Stimulated activated CD4-positive, alpha-beta T cell treated with anti-CD3 and anti-CD28 coated beads, Interleukin-1b, Interleukin-23, amount 100 ng/mL, for 48 hours (primary cell): ENCODE measurements at regions not wholly inside any gene's neighbourhood (a gene's known extent, or its start where the extent isn't known, plus 50 kb on each side); places are given as distances from the start of the nearest gene placed in this dataset.
"Not testable (repeated sequence)": the region's sequence is repeated elsewhere in the genome, so short reads cannot be mapped to it uniquely, and the experiment has no call there.

Source experiments
- DNase-seq: peaks from one replicate; pipeline ENCODE4 v3.0.0-alpha.2; 2020

DNA sequence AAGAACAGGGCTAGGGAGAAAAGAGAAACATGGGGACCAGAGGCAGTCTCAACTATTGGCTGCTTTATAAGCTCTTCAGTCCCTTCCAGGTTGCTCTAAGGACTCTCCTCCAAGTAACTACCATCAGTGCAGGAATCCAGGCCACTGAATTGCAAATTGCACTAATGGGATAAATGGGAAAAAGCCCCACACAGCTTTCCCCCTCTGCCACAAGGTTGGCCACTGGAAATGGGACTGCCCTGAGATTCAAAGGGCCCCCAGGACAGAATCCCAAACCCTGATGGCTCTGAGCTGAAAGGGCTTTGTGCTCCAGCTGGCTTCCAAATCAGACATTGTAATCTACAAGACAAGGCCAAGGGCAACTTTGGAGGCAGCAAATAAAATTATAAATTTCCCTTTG lies 633.2 kb downstream of the ACTR3B start:
- DNase-seq: no peak

GRCh38 chr7:153393666-153394065 lies 634.1 kb downstream of the ACTR3B start:
- DNase-seq: no peak

DNA sequence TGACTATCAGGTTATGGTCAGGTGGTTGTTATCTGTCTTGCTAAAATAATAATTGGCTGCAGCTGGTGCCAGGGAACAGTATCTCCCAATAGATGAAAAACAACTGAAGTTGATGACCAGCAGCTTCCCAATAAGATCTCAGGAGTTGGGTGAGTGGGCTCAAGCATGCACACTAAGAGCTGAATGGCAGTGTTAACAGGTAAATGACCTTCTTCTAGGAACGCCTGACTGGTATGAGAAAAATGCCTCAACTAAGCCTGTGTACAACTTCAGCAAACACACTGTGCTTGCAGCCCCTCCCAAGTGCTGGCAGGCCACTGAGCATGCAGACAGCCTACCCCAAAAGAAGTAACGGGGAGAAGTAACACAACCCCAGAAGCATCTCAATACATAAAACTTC lies 636.9 kb downstream of the ACTR3B start:
- DNase-seq: no peak

DNA sequence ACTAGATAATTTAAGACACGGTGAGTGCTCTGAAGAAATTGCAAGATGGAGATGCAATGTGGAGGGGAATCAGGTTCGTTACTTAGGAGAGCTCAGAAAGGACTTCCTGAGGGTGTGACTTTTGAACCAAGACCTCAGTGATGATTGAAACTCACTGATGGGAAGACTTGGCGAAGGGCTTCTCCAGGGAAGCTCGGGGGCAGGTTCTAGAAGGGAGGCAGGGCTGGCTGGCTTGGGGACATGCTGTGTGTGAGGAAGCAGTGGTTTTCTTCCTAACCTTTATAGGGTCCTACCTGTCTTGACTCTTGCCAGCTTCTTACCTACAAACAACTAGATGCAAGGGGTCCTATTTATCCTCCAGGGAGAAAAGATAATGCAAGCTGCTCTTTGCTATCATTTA lies 637.9 kb downstream of the ACTR3B start:
- no peak for DNase-seq

- no peak for DNase-seq
These were observed 638.4 kb downstream of the ACTR3B start for GRCh38 chr7:153397906-153398305.

- DNase-seq: no peak
These were observed 638.8 kb downstream of the ACTR3B start for GRCh38 chr7:153398370-153398769.

DNA sequence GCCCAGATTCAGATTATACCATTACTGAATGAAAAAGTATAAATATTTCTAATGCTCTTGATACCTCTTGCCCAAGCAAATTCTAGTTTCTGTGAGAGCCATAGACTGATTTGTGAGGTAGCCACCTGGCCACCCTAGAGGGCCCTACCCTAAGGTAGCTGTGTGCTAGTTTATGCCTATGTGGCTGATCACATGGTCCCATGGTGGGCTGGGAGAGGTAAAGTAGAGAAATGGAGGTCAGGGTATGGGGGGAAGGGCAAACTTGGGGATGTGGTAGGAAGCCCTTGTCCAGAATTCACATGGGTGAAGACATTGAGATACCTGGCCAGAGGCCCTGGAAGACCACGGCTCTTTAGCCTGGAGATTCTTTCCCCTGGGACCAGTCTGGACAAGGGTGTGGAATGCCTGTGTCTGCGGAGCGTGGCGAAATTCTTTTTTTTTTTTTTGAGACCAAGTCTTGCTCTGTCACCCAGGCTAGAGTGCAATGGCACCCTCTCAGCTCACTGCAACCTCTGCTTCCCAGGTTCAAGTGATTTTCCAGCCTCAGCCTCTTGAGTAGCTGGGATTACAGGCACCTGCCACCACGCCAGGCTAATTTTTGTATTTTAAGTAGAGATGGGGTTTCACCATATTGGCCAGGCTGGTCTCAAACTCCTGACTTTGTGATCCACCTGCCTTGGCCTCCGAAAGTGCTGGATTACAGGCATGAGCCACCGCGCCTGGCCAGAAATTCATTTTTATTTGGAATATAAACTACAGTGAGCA lies 639.4 kb downstream of the ACTR3B start:
- DNase-seq: no peak

DNA sequence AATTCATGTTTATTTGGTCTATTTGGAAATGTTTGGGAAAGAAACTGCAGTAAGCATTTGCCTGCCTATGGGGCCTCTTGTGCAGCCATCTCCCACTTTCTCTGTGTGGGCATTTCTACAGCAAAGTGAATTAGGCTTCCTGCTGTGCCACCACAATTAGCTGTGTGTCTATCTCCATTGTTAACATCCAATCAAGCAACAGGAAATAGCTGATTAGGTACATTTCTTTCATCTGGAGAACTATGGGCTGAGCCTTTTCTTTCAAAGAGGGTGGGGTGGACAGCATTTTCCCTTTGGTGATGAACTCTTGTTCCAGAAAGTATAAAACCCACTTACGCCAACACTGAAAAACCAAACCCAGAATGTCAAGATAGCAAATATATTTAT lies 640.0 kb downstream of the ACTR3B start:
- DNase-seq: no peak

GRCh38 chr7:153400735-153401593 lies 641.4 kb downstream of the ACTR3B start:
- no peak for DNase-seq

DNA sequence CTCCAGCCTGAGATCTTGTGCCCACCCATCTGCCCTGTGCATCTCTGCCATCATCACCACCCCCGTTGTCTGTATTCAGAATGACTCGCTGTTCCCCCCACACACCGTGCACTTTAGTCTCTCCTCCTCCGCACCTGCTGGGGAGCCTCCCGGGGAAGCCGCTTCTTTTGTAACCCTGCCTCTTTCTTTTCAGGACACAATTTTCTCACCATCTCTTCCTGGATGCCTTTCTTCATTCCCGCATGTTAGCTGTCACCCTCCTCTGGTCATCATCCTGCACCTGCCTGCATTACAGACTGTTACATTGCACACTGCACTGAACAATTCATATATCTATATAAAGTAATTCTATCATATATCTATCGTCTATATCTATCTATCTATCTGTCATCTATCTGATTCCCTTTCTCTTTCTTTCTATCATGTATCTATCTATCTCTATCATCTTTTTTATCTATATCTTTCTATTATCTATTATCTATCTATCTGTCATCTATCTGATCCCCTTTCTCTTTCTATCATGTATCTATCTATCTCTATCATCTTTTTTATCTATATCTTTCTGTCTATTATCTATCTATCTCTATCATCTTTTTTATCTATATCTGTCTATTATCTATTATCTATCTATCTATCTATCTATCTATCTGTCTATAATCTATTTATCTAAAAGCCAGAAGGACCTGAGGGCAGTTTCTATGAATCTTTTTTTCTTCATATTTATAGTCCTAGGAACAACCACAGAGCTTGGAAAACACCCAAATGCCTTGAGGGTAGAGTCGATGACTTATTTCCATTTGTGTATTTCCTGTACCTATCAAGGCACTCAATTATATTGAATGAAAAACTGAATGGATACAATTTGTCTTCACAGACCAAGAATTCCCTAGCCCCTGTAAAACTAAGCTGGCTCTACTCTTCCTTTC lies 642.5 kb downstream of the ACTR3B start:
- no peak for DNase-seq

DNA sequence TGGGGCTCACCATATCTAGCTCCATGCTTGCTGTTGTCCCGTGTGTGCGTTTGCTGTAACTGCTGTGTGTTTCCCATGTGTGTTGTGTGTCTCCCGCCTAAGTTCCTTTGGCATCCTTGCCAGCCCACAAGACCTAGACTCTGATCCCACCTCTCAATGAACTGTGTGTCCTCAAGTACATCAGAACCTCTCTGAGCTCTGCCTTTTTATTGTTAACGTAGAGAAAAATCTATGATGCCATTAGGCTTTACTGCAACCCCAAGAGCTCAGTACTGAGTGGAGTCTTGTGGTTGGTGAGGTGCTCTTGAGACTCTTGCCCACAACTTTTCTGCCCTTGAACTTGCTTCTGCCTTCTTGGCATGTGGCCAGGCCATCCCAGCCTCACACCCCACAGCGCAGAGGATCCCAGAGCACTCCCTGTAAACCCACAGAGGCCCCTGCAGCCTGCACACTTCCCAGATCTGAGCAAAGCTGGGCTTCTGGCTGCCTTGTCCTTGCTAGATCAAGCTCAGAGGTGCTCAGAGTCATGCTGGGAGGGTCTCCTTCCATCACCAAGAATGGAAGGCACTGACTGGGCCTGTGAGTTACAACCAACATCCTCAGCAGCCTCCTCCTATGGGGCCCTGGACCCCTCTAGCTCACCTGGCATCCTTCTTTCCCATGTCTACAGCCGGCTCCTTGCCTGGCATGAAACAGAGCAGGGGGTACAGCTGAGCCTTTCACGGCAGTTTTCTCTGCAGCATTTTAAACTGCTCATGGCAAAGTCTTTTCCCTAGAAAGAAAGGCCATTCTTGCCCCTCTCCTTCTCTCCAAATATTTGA lies 643.4 kb downstream of the ACTR3B start:
- no peak for DNase-seq

GRCh38 chr7:153404124-153404523 lies 644.6 kb downstream of the ACTR3B start:
- no peak for DNase-seq

DNA sequence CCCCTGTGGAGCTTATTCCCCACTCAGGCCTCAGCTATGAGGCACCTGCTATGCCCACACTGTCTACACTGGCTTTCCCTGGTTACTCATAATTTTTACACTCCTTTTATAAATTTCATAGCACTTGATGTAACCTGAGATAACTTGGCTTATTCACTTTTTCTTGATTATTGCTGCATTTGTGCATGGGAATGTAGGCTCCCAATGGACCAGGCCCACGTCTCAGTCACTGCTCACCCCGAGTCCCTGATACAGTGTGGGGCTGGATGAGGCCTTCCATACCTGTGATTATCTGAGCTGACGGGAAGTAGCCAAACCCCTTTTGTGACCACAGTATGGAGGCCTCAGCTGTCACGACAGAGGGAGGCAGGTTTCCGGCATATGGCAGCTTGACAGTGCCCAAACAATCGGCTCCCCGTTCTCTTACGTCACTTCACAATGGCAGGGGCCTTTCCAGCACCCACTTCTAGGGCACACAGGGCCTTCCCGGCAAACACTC lies 645.3 kb downstream of the ACTR3B start:
- DNase-seq: no peak

DNA sequence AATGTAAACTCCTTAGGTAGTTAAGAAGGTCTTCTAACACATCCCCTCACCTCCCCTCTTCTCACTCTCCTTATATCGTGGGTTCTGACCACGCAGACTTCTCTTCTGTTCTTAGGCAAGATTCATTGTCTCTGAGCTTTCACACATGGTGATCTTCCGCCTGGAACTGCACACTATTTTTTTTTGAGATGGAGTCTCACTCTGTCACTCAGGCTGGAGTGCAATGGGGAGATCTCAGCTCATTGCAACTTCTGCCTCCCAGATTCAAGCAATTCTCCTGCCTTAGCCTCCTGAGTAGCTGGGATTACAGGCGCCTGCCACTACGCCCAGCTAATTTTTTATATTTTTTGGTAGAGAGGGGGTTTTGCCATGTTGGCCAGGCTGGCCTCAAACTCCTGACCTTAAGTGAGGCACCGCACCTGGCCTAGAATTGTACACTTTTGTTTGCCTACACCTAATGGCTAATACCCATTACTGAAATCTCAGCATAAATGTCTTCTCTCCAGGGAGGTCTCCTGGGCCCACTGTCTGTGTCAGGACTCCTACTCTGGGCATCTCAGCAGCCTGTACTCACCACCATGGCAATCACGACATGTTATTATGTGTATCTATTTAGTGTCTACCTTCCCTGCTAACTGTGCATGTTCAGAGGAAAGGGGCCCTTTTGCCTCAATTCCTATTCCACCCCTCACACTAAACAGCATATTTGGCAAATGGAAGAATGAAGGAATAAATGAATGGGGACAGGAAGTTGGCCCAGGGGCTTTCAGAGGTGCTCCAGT lies 646.3 kb upstream of the DPP6 start:
- no peak for DNase-seq

DNA sequence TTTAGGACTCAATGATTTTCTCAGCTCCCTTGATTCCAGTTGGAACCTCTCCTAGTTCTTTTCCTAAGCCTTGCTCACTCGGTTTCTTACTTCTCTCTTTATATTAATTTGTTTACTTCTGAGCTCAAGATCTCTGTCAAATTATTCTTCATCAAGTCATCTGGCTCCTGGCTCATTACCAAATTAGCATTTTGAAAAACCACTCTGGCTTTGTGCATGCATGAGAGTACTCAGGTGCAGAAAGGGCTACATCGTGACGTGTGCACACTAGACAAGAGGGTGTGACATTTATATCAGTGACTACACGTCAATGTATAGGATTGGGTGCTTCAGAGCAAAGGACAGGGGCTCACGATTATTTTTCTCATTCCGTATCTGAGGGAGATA lies 645.7 kb upstream of the DPP6 start:
- DNase-seq: no peak

DNA sequence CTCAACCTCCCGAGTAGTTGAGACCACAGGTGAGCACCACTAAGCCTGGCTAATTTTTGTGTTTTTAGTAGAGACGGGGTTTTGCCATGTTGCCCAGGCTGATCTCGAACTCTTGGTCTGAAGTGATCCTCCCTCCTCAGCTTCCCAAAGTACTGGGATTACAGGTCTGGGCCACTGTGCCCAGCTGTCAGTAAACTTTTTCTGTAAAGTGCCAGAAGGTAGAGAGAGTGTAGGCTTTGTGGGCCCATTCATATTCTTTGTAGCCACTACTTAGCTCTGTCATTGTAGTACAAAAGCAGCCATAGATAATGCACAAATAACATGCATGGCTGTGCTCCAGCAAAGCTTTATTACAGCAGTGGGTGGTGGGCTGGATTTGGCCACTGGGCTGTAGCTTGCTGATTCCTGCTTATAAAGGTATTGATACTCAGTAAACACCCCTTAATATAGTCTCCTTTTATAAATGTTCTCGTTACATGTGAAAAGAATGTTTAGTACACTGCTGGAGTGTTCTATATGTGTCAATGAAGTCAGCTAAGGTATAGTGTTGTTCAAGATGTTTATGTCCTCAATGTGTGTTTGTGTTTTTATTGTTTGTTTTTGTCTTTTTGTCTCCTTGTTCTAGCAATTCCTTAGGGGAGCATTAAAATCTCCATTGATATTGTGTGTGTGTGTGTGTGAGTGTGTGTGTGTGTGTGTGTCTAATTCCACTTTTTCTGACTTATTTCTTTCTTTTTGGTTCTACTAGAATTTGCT lies 644.7 kb upstream of the DPP6 start:
- DNase-seq: no peak

GRCh38 chr7:153408360-153409335 lies 643.5 kb upstream of the DPP6 start:
- DNase-seq: no peak

- DNase-seq: not testable (repeated sequence)
These were observed 642.4 kb upstream of the DPP6 start for GRCh38 chr7:153409567-153410342.
